Activated CD8-positive, alpha-beta memory T cell treated with anti-CD3 and anti-CD28 coated beads, Interleukin-2, amount 10 ng/mL, durations not matched to agents 7 days and 5 days (primary cell): ENCODE measurements at regions not wholly inside any gene's neighbourhood (a gene's known extent, or its start where the extent isn't known, plus 50 kb on each side); places are given as distances from the start of the nearest gene placed in this dataset.
"Not testable (repeated sequence)": the region's sequence is repeated elsewhere in the genome, so short reads cannot be mapped to it uniquely, and the experiment has no call there.

Source experiments
- ATAC-seq: fragments of 150-1000 bp; cut with Tn5 transposase; one replicate; pipeline ENCODE4 v1.10.0; 2021; ENCODE audit warnings: moderate library complexity
- CTCF ChIA-PET: fragments of 350-600 bp; sonication (Branson Sonifier 250); formaldehyde crosslinking; loops from one replicate; lab custom pipeline; 2021; ENCODE audit warnings: antibody characterized with exemption; lab: Charles Lee
- DNase-seq: peaks from one replicate; pipeline ENCODE4 v3.0.0-alpha.2; 2020
- H3K27ac Mint-ChIP-seq: one replicate; pipeline ENCODE4 v1.8.0; 2021; ENCODE audit warnings: mild to moderate bottlenecking, mixed read lengths
- H3K27me3 Mint-ChIP-seq: one replicate; pipeline ENCODE4 v1.8.0; 2021; ENCODE audit warnings: mixed read lengths
- H3K36me3 Mint-ChIP-seq: one replicate; pipeline ENCODE4 v1.8.0; 2021; ENCODE audit warnings: mild to moderate bottlenecking, mixed read lengths
- H3K4me1 Mint-ChIP-seq: one replicate; pipeline ENCODE4 v1.8.0; 2021; ENCODE audit warnings: mixed read lengths
- H3K4me3 Mint-ChIP-seq: one replicate; pipeline ENCODE4 v1.8.0; 2021; ENCODE audit warnings: mild to moderate bottlenecking, moderate library complexity, mixed read lengths
- H3K9me3 Mint-ChIP-seq: one replicate; pipeline ENCODE4 v1.8.0; 2022; ENCODE audit warnings: low read depth, mixed read lengths

DNA sequence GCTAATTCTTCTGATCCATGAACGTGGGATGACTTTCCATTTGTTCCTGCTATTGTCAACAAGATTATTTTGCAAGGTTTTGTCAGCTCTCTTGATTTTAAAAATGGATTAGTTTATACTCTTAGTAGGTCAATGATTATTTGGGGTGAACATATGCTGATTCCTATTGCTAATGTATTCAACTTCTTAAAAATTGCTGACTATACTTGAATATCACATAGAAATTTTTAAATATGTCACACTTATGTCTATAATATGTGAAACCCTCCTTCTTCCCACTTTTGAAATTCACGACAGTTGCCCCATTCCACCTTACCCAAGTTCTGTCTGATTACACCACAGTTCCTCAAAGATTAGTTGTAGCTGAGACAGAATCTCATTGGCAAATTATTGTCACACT is 465.7 kb upstream of the TENM3 start:
- CTCF ChIA-PET, result no interaction called here
- no peaks in the 10 kb centered on the region for H3K27me3 Mint-ChIP-seq
- H3K27ac Mint-ChIP-seq, result no peak overlapping the region
- no peaks in the 10 kb centered on the region for H3K4me1 Mint-ChIP-seq
- DNase-seq (no peak), ATAC-seq (no peak)
- peaks cover 7% of the 10 kb centered on the region for H3K9me3 Mint-ChIP-seq
- no peaks in the 10 kb centered on the region for H3K36me3 Mint-ChIP-seq
- H3K4me3 Mint-ChIP-seq, result no peak overlapping the region

DNA sequence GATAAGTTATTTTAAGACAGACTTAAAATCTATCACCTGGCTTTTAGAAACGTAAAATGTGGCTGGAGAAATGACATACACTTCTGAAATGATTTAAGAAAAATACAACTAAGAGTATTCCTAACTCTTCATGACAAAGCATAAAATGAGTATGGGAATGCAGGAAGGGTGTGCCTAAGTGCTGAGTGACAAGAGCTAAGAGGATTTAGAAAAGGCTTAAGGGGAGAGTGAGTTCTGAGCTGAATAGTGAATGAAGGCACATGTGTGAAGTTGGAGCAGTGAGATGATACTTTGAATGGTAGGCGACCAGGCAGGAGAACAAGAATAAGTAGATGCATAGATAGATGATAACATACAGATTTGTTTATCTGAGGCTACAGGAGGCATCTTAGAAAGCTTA is 458.3 kb upstream of the TENM3 start:
- H3K27me3 Mint-ChIP-seq, result no peaks in the 10 kb centered on the region
- CTCF ChIA-PET, result no interaction called here
- H3K4me1 Mint-ChIP-seq, result no peaks in the 10 kb centered on the region
- no peak overlapping the region for H3K27ac Mint-ChIP-seq
- H3K36me3 Mint-ChIP-seq, result no peaks in the 10 kb centered on the region
- no peaks in the 10 kb centered on the region for H3K9me3 Mint-ChIP-seq
- DNase-seq (no peak), ATAC-seq (no peak)
- no peak overlapping the region for H3K4me3 Mint-ChIP-seq

GRCh38 chr4:181792641-181793040 is 450.6 kb upstream of the TENM3 start:
- no peak overlapping the region for H3K4me3 Mint-ChIP-seq
- CTCF ChIA-PET, result no interaction called here

DNA sequence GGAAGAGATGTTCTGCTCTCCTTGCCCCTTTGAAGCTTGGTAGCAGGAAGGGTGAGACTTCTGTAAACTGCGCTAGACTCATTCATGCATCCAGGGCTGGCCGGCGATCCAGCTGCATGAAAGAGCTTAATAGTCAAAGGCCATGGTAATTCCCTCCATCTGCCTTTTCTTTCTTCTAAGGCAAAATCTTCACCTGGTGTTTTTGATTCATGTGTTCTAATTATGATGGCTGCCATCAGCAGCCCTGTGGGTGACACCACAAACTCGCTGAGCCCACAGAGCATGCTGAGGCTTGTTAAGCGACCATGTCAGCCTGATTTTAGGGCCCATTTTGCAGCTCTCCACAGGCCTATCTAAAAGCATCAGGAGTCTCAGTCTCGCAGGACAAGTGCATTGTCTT is 450.1 kb upstream of the TENM3 start:
- H3K36me3 Mint-ChIP-seq, result no peaks in the 10 kb centered on the region
- no peak overlapping the region for H3K4me3 Mint-ChIP-seq
- no peak overlapping the region for H3K27ac Mint-ChIP-seq
- DNase-seq (no peak), ATAC-seq (no peak)
- H3K27me3 Mint-ChIP-seq, result no peaks in the 10 kb centered on the region
- H3K4me1 Mint-ChIP-seq, result no peaks in the 10 kb centered on the region
- peaks cover 5% of the 10 kb centered on the region for H3K9me3 Mint-ChIP-seq
- CTCF ChIA-PET, result no interaction called here

More at GRCh38 chr4:181792641-181793040, 450.6 kb upstream of the TENM3 start:
- Mint-ChIP-seq H3K4me1 (no peaks in the 10 kb centered on the region), H3K9me3 (peaks cover 5% of the 10 kb centered on the region), H3K27me3 (no peaks in the 10 kb centered on the region), H3K36me3 (no peaks in the 10 kb centered on the region), H3K27ac (no peak overlapping the region)
- no peak for ATAC-seq
- no peak for DNase-seq

DNA sequence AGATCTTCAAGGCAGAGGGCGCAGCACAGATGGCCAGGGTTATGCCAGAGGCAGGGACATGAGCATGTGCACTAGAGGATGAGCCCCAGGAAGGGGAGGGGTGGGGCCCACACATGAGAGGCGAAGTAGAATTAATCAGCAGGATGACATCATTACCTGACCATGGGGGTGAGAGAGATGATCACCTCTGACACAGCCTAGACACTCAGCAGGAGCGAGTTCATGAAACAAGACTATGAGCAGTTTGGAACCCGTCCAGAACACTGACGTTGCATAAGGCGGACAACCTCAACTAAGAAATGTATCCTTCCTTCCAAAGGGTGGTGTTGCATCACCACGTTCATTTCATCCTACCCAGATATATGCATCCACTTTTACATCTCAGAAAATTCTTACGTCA is 446.7 kb upstream of the TENM3 start:
- Mint-ChIP-seq H3K36me3 (no peaks in the 10 kb centered on the region), H3K9me3 (peaks cover 3% of the 10 kb centered on the region), H3K27me3 (no peaks in the 10 kb centered on the region), H3K27ac (no peak overlapping the region), H3K4me3 (no peak overlapping the region), H3K4me1 (no peaks in the 10 kb centered on the region)
- CTCF ChIA-PET, result no interaction called here
- ATAC-seq, result no peak
- DNase-seq, result no peak

DNA sequence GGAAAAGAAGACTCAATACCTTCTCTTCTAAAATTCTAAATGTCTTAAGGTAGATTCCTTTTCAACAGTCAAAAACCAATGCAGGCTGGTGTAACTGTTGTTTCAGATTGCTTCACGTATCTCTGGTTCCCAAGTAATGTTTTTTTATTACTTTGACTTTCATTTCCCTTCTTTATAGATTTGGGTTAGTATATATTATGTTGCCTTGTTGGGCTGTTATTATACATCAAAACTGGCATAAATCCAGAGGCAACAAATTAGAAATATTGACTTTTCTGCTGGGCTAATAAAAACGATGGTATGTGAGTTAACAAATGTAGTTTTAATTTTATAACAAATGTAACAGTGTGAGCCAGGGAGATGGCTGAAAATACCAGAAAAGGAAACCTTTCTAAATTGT is 444.7 kb upstream of the TENM3 start:
- ATAC-seq, result no peak
- no peak for DNase-seq
- Mint-ChIP-seq H3K4me1 (no peaks in the 10 kb centered on the region), H3K27ac (no peak overlapping the region), H3K4me3 (no peak overlapping the region), H3K36me3 (no peaks in the 10 kb centered on the region), H3K27me3 (no peaks in the 10 kb centered on the region), H3K9me3 (peaks cover 3% of the 10 kb centered on the region)
- CTCF ChIA-PET, result no interaction called here

DNA sequence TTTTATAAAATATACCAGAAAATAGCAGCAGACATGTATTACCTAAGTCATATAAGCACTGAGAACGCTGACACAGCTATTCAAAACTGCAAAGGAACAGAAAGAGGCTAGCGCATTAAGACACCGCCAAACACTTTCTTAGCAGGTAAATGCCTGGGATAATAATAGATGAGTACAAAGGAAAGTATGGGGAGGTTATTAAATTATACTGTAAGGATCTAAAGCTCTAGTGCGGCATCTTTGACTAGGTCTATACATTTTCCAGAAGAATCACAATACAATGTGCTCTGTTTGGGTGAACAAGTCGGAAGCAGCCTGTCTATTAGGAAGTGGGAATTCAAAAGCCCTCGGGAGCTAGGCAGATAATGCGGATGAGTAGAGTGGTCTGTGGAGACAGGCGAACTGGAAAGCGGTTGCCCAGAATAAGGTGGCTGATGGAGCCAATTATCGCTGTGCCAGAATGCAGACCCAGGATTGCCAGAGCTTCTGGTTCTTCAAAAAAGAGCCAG is 443.6 kb upstream of the TENM3 start:
- Mint-ChIP-seq H3K36me3 (no peaks in the 10 kb centered on the region), H3K27me3 (no peaks in the 10 kb centered on the region), H3K9me3 (peaks cover 3% of the 10 kb centered on the region), H3K4me1 (no peaks in the 10 kb centered on the region), H3K27ac (no peak overlapping the region), H3K4me3 (no peak overlapping the region)
- CTCF ChIA-PET, result no interaction called here
- ATAC-seq (no peak), DNase-seq (no peak)

DNA sequence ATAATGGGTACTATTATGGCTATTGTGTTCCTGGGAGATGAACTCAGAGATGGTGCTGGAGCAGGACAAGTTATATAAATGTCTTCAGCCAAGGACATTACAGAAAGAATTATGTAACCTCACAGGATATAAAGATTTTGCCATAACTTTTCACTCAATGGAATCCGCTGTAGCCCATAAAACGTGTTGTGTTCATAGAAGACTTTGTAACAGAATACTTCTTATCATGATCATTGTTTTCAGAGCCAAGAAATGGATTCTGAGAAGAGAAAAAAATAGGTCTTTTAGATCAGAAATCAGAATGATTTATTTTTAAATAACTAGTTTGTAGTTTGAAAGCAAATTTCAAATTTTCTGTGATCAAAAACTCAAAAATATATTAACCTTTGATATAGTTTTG is 441.0 kb upstream of the TENM3 start:
- Mint-ChIP-seq H3K27me3 (no peaks in the 10 kb centered on the region), H3K36me3 (no peaks in the 10 kb centered on the region), H3K27ac (no peak overlapping the region), H3K4me3 (no peak overlapping the region), H3K9me3 (peaks cover 2% of the 10 kb centered on the region), H3K4me1 (no peaks in the 10 kb centered on the region)
- ATAC-seq, result no peak
- CTCF ChIA-PET, result no interaction called here
- no peak for DNase-seq

- Mint-ChIP-seq H3K9me3 (peaks cover 2% of the 10 kb centered on the region), H3K4me3 (no peak overlapping the region), H3K36me3 (no peaks in the 10 kb centered on the region), H3K4me1 (no peaks in the 10 kb centered on the region), H3K27ac (no peak overlapping the region), H3K27me3 (no peaks in the 10 kb centered on the region)
- CTCF ChIA-PET, result no interaction called here
- ATAC-seq, result no peak
- no peak for DNase-seq
These were observed 435.4 kb upstream of the TENM3 start for GRCh38 chr4:181807771-181808170.

GRCh38 chr4:181810711-181811110 is 432.5 kb upstream of the TENM3 start:
- no peaks in the 10 kb centered on the region for H3K27me3 Mint-ChIP-seq
- H3K36me3 Mint-ChIP-seq, result no peaks in the 10 kb centered on the region
- CTCF ChIA-PET, result no interaction called here
- peaks cover 2% of the 10 kb centered on the region for H3K9me3 Mint-ChIP-seq
- DNase-seq (no peak), ATAC-seq (no peak)
- no peaks in the 10 kb centered on the region for H3K4me1 Mint-ChIP-seq
- H3K27ac Mint-ChIP-seq, result no peak overlapping the region
- no peak overlapping the region for H3K4me3 Mint-ChIP-seq

DNA sequence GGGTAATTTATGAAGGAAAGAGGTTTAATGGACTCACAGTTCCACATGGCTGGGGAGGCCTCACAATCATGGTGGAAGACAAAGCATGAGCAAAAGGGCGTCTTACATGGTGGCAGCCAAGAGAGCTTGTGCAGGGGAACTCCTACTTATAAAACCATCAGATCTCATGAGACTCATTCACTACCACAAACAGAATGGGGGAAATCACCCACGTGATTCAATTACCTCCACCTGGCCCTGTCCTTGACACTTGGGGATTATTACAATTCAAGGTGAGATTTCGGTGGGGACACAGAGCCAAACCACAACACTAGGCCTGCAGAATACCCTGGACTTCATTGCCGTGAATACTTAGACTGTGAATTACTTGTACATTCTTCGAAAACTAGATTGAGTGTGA is 431.7 kb upstream of the TENM3 start:
- H3K4me3 Mint-ChIP-seq, H3K9me3 Mint-ChIP-seq, H3K27ac Mint-ChIP-seq, H3K36me3 Mint-ChIP-seq, H3K4me1 Mint-ChIP-seq, ATAC-seq, CTCF ChIA-PET, H3K27me3 Mint-ChIP-seq, DNase-seq: not testable (repeated sequence)

DNA sequence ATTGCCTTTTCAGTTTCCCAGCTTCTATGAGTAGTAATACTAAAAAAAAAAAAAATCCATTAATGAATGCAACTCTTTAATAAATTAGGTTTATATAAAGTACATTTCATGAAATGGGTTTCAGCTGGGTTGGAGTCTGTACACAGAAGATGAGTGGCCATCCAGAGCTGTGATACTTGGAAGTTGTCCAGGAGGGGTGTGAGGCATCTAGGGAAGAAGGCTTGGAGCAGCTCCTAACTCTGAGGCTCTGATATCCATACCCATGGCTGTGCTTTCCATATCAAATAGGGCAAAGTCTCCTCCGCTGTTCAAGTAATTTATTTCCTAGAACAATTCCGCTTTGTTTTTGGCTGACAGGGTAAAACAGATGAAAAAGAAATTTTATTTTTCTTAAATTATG is 423.3 kb upstream of the TENM3 start:
- Mint-ChIP-seq H3K27ac (no peak overlapping the region), H3K9me3 (peaks cover 3% of the 10 kb centered on the region), H3K4me3 (no peak overlapping the region), H3K4me1 (no peaks in the 10 kb centered on the region), H3K36me3 (no peaks in the 10 kb centered on the region), H3K27me3 (no peaks in the 10 kb centered on the region)
- DNase-seq (no peak), ATAC-seq (no peak)
- CTCF ChIA-PET, result no interaction called here

DNA sequence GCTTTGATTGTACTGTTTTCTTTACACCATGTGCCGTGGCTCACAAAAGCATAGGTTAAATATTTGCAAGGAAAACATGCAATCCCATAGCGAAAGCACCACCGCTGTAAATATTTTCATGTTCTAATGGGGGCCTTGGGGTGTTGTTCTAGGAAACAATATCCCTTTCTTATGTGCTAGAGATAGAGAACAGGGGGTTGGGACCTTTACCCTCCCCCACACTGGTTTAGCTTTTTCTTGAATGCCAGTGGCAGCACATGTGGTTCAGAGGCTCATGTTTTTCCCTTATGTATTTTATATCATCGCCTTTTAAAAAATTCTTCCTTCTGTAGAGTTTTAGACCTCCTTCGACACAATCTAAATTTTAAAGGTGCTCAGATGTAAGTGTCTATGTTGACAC is 422.6 kb upstream of the TENM3 start:
- Mint-ChIP-seq H3K9me3 (peaks cover 3% of the 10 kb centered on the region), H3K27ac (no peak overlapping the region), H3K4me3 (no peak overlapping the region), H3K4me1 (no peaks in the 10 kb centered on the region), H3K27me3 (no peaks in the 10 kb centered on the region), H3K36me3 (no peaks in the 10 kb centered on the region)
- CTCF ChIA-PET, result no interaction called here
- DNase-seq, result no peak
- ATAC-seq, result no peak

- H3K36me3 Mint-ChIP-seq, result no peaks in the 10 kb centered on the region
- no peak overlapping the region for H3K4me3 Mint-ChIP-seq
- CTCF ChIA-PET, result no interaction called here
- peaks cover 3% of the 10 kb centered on the region for H3K9me3 Mint-ChIP-seq
- no peaks in the 10 kb centered on the region for H3K4me1 Mint-ChIP-seq
- ATAC-seq (no peak), DNase-seq (no peak)
- H3K27me3 Mint-ChIP-seq, result no peaks in the 10 kb centered on the region
- H3K27ac Mint-ChIP-seq, result no peak overlapping the region
These were observed 421.9 kb upstream of the TENM3 start for GRCh38 chr4:181821039-181822004.
